SKM-1 (cell line): ENCODE measurements at regions not wholly inside any gene's neighbourhood (a gene's known extent, or its start where the extent isn't known, plus 50 kb on each side); places are given as distances from the start of the nearest gene placed in this dataset.
"Not testable (repeated sequence)": the region's sequence is repeated elsewhere in the genome, so short reads cannot be mapped to it uniquely, and the experiment has no call there.

Experiments used
- DNase-seq: peaks from one replicate; lab custom pipeline; 2025; ENCODE audit not compliant: unreplicated experiment; lab: John Stamatoyannopoulos, UW

DNA sequence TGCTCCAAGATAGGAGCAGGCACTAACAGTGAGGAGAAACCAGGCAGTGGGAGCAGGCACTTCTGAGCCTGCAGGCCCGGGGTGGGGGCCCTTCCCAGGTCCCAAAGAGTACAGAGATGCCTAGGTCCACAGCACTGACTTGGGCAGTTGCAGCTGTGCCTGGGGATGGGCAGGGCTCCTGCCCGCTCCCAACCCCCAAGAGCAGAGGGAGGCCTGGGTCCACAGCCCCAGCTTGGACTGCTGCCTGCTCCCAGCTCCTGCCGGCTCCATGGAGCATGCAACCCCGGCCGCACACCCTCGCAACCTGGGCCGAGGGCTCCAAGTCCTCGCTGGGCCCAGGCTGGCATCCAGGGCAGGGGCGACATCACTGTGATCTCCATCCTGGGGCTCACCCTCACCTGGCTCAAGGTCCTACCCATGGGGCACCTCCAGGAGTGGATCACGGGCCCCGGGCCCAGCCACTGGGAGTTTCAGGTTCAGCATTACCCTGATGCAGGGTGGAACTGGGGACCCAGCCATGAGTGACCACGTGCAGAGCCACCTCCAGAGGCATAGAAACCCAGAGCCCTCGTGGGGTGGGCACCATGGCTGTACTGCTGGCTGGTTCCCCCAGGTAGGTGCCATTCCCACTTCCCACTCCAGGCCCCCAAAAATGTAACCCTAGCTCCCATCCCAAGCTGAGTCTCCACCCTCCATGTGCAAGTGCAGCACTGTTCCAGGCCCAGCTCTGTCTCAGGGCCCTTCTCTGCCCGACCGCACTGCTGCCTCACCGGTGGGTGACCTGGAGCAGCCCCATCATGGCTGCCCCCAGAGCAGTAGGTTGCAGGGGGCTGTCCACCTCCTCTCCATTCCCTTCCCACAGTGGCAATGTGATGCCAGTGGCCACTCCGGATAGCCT, 325.6 kb downstream of the NR4A2 start:
- no peak for DNase-seq

GRCh38 chr2:156005999-156006712, 326.4 kb downstream of the NR4A2 start:
- DNase-seq = no peak

DNA sequence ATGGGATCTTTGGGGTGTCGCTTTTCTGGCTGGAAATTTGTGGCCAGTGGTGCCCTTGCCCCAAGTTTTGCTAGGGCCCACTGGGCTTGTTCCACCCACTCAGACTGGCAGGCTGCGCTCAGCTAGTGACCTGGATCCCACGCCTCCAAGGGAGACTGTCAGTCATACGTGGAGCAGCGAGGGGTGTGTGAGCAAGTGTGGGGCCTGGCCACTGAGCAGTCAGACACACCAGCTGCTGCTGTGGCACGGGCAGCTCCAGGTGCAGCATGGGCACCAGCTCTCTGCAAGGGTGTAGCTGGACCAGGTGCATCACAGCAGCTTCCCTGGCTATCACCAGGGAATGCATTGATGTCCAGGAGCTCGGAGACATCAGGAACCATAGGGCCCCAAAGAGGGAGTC, 327.0 kb downstream of the NR4A2 start:
- no peak for DNase-seq

DNA sequence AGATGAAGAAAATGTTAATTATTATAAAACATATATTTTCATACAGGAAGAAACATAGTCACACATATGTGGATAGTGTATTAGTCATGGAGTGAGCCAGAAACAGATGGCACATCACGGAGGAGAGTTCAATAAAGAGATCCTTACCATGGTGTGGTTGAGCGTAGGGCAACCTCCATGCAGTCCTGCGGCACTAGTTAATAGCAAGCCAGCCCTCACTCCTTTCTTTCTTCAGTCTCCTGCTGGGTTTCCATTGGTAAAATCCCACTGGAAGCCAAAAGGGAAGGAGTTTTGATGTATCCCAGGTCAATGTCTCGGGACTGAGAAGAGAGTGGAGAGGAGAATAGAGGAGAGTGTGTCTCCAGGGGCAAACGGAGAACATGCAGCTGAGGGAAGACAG, 328.1 kb downstream of the NR4A2 start:
- DNase-seq = no peak

GRCh38 chr2:156003780-156004179, 328.7 kb downstream of the NR4A2 start:
- no peak for DNase-seq

DNA sequence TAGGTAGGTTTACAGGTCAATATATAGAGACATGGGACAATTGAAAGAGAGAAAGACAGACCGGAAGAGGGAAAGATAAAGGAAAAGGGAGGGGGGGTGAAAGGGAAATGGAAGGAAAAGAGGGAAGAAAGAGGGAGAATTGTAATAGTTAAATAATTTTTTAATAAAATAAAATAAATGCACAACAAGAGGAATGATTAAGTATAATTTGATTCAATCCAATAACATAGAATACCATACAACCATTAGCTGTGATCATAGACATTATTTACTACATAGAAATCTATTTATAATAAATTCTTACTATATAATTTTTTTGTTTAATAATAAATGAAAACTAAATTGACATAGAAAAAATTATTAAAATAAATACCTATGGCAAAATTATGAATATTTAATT, 330.7 kb downstream of the NR4A2 start:
- no peak for DNase-seq

DNA sequence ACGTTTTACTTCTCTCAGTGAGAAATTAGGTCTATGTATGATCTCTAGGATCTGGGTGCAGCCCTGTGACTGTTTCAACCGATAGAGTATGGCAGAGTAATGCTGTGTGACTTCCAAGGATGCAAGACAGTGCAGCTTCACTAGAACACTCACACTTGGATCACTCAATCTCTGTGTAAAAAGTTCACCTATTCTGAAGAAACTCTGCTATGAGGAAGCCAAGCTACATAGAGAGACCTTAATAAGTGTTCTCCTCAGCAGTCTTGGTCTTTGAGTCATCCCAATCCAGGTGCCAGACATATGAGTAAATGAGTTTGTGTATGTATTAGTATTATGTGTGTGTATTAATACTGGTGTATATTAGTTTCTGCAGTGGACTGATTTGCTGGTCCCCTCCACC, 335.0 kb downstream of the NR4A2 start:
- no peak for DNase-seq

- DNase-seq = no peak
Observed at GRCh38 chr2:155994315-155994714, 338.2 kb downstream of the NR4A2 start.

DNA sequence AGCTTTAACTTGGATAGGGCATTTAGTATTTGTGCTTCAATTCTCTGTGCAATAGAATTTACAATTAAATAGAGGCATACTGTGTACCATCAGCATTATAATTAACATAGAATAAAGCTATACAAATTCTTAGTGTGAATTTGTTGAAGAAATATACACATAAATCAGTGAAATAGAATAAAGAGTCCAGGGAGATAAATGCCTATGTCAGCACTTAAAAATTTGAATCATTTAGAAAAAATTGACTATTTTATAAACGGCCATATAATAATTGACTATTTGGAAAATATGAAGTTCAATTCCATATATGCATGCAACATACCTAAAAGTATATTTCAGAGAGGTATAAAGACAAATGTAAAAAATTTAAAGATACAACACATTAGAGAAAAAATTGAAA, 348.7 kb downstream of the NR4A2 start:
- DNase-seq = no peak

- DNase-seq = no peak
Observed at GRCh38 chr2:155982135-155982534, 350.4 kb downstream of the NR4A2 start.

GRCh38 chr2:155980941-155981560, 351.5 kb downstream of the NR4A2 start:
- DNase-seq = peak; percentile 11

- no peak for DNase-seq
Observed at GRCh38 chr2:155975734-155976133, 356.8 kb downstream of the NR4A2 start.

DNA sequence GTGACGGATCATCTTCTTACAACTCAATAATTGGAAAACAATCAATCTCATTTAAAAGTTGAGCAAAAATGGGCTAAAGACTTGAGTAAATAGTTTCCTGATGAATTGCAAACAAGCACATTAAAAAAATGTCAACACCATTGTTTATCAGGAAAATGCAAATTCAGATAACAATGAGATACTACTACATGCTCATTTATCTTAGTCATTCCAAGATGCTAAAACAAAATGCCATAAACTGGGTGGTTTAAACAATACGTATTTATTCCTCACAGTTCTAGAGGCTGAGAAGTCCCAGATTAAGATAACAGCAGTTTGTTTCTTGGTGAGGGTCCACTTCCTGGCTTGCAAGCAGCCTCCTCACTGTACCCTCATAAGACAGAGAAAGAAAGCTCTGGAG, 359.6 kb downstream of the NR4A2 start:
- no peak for DNase-seq

GRCh38 chr2:155966064-155966471, 366.5 kb downstream of the NR4A2 start:
- DNase-seq = not testable (repeated sequence)

DNA sequence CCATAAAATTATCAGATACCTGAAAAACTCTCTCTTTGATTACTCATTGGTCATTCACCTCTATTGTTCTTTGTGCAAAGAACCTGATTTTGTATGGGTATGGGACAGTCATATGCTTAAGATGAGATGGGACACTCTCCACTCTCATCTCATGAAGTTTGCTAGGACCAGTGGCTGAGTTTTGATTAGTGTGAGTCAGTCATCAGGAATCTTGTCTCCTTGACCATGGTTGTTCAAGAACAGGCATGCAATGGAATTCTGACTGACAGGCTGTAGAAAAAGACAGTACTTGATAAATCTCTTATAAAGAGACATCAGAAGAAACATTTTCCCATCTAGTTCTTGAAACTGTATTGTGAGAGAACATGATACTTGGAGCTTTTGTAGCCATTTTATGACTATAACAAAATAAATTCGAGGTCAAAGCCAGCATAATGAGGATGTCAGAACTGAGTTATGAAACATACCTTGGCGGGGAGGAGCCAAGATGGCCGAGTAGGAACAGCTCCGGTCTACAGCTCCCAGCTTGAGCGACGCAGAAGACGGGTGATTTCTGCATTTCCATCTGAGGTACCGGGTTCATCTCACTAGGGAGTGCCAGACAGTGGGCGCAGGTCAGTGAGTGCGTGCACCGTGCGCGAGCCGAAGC, 367.0 kb downstream of the NR4A2 start:
- no peak for DNase-seq

DNA sequence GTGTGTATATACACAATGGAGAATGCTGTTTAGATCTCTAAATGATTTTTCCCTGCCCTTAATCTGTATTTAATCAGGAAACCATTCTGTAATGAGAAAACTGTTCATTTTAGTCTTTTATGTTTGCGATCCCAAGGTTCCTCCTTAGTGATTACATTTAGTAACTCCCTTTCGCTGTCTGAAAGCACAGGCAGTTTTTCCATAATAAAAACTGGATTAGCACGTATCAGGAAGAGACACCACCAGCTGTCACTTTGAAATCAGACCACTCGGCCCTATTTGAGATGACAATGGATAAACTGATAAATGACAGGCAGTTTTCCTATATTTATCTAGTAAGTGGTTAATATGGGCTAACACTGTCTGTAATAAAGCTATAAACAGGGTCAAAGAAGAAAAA, 370.9 kb downstream of the NR4A2 start:
- no peak for DNase-seq

DNA sequence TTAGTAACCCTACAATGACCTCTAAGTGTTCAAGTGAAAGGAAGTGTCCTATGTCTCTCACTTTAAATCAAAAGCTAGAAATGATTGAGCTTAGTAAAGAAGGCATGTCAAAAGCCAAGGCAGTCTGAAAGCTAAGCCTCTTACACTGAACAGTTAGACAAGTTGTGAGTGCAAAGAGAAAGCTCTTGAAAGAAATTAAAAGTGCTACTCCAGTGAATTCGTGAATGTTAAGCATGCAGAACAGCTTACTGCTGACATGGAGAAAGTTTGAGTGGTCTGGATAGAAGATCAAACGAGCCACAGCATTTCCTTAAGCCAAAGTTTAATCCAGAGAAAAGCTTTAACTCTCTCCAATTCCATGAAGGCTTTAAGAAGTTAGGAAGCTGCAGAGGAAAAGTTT, 373.7 kb downstream of the NR4A2 start:
- no peak for DNase-seq

- no peak for DNase-seq
Observed at GRCh38 chr2:155947069-155947468, 385.5 kb downstream of the NR4A2 start.

DNA sequence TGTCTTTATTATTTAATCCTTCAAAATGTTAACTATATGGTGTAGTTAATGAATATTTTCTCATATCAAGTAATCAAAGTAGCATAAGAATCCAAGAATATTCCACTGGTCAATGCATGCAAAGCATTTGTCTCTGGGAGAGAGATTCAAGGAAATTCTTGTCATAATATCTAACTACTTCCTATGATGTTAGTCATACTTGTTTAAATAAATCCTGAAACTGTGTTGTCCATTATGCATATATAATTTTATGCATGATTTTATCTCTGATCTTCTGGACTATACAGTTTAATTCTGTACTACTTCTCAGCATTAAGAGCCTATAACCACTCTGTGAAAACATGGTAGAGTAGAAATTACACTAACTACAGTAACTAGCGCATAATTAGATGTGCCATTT, 388.3 kb downstream of the NR4A2 start:
- no peak for DNase-seq

- no peak for DNase-seq
Observed at GRCh38 chr2:155930312-155930711, 402.2 kb downstream of the NR4A2 start.

DNA sequence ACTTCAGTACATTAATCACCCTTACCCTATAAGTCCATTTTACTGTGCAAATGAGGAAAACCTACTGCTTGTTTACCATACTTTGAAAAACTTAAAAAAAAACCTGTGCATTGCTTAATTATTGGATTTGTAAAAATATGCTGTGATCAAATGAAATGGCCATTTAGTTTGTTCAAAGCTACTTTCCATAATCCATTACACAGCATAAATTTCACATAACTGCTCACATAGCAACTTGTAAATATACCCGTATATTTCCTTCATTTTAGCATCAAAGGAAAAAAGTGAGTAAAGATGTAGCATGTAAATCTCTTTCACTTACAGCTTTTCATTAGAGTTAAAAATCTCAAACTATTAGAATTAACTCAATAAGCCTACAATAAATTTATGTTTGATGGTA, 415.1 kb downstream of the NR4A2 start:
- no peak for DNase-seq
